A204.1 (cell line): ENCODE measurements at regions not wholly inside any gene's neighbourhood (a gene's known extent, or its start where the extent isn't known, plus 50 kb on each side); places are given as distances from the start of the nearest gene placed in this dataset.
"Not testable (repeated sequence)": the region's sequence is repeated elsewhere in the genome, so short reads cannot be mapped to it uniquely, and the experiment has no call there.

Source experiments
- FAIRE-seq: peaks from 2 replicates; lab custom pipeline; 2012; peaks lifted over from hg19 to GRCh38; lab: Jason Lieb, UNC

- FAIRE-seq, result no peak
Observed at GRCh38 chr3:144638009-144638408, 666.4 kb downstream of the DIPK2A start.

GRCh38 chr3:144643771-144644198 lies 672.2 kb downstream of the DIPK2A start:
- FAIRE-seq, result no peak

DNA sequence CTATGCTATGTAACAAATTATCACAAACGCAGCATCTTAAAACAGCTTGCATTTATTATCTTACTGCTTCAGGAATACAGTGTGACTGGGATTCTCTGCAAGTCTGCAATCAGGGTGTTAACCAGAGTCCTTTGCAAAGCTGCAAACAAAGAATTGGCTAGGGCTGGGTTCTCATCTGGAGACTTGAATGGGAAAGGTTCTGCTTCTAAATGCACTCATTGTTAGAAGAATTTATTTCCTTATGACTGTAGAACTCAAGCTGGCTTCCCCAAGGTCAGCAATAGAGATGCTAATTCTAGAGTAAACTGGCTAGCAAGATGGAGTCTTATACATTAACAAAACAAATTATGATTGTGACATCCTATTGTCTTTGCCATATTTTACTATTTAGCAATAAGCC lies 673.7 kb downstream of the DIPK2A start:
- no peak for FAIRE-seq

GRCh38 chr3:144650380-144650779 lies 678.8 kb downstream of the DIPK2A start:
- no peak for FAIRE-seq

DNA sequence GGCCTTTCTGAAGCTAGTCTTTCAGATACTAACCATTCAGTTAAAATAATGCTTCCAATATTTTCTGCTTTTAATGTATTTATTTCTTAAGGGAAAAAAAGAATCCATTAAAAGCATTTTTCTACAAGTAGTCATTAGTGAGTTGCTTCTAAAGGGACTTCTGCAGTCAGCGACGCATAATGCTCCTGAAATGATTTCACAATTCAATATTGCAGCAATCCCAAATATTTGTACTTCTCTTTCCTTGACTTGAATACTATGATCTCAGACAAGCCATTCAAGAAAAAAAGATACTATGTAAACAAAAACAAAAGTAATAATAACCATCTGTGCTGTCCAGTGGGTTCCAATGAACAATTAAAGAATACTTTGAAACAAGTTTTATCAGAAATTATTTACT lies 681.0 kb downstream of the DIPK2A start:
- no peak for FAIRE-seq

DNA sequence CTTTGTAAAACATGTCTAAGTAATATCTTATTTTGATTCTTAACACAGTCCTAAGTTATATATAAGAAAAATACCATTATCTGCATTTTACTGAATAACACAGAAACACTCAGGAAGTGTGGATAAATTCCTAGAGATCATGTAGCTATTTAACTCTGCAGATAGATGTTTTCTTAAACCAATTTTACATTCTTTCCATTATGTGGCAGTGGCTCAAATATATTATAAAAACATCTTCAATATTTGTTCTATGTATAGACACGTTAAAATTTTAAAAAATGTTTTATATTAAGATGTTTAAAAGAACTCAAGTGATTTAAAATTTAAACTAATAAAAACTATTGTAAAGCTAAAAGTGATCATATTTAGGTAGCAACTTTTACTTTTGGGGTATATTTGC lies 683.8 kb downstream of the DIPK2A start:
- FAIRE-seq, result peak; percentile 80

DNA sequence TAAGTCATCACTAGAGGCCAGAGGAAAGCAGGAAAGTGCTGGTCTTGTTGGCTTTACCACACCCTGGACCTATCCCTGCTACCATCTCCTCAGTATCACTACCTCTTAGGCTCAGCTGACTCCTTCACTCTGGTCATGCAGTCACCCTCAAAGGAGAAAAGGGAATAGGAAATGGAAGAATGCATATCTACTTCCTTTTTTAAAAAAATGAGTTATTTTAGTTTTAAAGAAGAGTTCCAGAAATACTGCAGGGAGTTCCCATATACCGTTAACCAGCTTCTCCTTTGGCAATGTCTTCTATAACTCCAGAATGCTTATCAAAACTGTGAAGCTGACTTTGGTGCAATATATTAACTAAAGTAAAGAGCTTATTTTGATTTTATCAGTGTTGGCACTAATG lies 688.6 kb downstream of the DIPK2A start:
- no peak for FAIRE-seq

DNA sequence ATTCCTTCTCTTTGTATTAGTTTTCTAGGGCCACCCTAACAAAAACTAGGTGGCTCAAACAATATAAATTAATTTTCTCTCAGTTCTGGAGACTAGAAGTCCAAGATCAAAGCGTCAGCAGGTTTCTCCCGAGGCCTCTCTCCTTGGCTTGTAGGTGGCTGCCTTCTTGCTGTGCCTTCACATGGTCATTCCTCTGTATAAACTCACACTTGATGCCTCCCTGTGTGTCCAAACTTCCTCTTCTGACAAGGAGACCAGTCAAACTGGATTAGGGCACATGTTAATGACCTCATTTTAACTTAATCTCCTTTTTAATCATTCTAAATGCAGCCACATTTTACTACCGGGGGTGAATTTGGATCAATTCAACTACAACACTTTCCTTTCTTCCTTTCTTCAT lies 691.1 kb downstream of the DIPK2A start:
- FAIRE-seq, result no peak

DNA sequence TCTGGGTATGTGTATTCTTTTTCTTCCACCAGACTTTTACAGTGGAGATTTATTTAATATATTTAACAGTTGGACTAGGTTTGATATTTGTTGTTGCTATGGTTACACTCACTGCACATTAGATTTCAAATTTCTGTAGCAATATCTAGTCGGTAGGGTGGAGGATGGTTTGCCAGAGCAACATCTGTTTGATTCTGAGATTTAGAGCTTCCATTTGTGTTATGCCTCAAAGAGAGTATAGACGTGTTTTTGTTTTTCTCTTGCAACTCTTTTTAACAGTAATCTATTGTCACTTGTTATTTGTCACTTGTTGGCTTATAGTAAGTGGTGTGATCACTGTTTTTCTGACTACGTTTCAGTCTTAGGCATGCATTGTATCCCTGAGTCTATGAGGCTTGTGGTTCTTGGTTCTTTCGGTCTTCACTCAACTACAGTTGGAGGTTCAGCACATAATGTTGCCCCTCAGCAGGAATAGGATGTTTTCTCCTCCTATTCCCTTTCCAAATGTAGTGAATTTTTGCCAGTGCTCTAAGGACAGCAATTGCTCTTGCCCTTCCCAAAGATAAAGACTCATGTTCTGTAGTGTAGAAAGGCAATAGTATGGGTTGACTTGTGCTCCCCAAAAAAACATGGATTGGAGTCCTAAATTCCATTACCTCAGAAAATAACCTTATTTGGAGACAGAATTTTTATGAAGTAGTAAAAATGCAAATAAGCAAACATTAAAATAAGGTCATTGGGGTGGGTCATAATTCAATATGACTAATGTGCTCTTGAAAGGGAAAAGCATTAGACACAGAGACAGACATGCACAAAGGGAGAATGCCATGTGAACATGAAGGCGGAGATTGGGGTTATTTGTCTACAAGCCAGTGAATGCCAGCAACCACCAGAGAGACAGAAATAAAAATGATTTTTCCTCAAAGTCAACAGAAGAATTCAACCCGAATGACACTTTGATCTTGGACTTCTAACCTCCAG lies 692.1 kb downstream of the DIPK2A start:
- FAIRE-seq, result no peak

DNA sequence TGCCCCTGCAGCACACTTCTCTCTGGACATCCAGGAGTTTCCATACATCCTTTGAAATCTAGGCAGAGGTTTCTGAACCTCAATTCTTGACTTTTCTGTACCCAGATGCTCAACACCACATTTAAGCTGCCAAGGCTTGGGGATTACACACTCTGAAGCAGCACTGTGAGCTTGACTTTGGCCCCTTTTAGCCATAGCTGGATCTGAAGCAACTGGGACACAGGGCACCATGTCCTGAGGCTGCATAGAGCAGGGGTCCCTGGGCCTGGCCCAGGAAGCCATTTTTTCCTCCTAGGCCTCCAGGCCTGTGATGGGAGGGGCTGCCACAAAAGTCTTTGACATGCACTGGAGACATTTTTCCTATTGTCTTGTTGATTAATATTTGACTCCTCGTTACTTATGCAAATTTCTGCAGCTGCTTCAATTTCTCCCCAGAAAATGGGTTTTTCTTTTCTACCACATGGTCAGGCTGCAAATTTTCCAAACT lies 694.0 kb downstream of the DIPK2A start:
- no peak for FAIRE-seq

DNA sequence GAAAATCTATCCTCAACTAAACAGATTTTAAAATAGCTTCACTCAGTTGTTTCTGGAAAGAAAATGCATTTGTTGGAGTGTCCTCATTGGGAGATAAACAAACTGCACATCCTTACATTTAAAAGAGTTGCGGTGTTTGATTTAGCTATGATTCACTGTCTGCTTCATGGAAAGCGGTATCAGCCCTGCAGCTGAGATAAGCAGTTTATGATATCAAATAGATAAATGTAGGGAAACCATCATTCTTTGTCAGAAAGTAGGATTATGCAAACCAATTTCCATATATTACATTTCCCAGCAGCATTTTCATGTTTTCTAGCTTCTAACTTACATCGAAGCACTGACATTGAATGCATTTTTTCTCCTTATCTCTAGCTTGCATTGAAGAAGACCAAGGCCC lies 698.9 kb downstream of the DIPK2A start:
- FAIRE-seq, result no peak

DNA sequence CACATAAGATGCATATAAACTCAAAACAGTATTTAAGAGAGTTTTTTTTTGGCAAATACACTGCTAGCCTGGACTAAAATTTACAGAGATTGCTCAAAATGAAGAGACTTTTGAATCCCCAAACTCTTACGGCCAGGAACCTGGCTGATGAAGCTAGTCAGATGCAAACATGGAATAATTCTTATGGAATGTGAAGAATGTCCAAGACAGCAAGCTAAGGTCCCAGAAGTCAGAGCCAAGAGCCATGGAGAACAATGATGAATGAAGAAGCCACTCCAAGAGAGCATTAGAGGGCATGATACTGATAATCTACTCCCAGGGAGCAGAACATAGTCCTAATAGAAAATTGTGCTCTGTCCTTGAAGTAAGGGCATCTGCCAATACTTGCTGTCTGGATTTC lies 705.5 kb downstream of the DIPK2A start:
- FAIRE-seq, result no peak

GRCh38 chr3:144683065-144683464 lies 711.4 kb downstream of the DIPK2A start:
- no peak for FAIRE-seq

DNA sequence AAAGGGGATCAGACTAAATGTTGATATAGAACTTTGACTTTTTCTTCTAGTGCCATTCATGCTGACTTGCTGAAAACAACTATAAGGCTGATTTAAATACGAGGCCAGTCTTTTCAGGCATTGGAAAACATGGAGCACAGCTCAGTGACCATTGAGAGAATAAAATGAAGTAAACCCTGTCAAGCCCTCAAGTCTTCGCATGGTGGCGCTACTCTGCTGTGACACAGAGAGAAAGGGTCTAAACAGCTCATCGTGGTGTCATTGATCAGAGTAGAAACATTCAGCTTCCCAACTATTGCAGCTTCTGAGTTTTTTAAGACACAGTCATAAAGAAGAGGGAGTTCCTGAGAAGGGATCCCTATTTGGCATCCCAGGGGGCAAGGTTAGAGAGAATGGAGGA lies 716.2 kb downstream of the DIPK2A start:
- FAIRE-seq, result no peak

GRCh38 chr3:144692488-144692887 lies 720.9 kb downstream of the DIPK2A start:
- no peak for FAIRE-seq

DNA sequence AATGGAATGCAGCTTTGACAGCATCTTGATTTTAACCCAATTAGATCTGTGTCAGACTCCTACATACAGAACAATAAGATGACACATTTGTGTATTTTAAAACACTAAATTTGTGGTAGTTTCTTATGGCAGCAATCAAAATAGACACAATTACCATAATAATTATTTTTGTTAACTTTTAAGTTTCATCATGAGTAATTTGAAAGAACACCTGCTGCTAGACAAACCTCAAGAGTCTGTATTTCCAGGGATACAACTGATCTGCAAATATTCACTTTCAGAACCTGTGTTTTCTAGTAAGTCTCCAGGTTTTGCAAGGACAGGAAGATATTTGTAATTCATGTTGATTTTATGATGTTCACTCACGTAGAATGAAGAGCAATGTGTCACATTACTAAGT lies 736.8 kb downstream of the DIPK2A start:
- FAIRE-seq, result no peak

DNA sequence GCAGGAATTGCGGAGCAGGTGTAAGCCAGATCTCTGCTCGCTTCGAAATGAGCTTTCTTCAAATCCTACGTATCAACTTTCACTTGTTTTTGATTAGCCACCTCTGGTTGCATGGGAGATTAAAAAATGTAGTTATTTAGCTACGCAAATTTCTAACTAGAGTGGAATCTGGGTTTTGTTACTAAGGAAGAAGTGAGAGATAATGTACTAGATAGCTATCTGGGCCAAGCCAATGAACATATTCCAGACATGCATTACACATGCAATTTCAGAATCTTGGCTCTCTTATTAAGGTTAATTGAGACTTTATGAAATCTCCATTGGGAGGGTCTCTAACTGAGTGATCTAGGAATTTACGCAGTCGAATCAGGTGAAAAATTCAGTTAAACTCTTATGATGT lies 765.7 kb downstream of the DIPK2A start:
- FAIRE-seq, result no peak

DNA sequence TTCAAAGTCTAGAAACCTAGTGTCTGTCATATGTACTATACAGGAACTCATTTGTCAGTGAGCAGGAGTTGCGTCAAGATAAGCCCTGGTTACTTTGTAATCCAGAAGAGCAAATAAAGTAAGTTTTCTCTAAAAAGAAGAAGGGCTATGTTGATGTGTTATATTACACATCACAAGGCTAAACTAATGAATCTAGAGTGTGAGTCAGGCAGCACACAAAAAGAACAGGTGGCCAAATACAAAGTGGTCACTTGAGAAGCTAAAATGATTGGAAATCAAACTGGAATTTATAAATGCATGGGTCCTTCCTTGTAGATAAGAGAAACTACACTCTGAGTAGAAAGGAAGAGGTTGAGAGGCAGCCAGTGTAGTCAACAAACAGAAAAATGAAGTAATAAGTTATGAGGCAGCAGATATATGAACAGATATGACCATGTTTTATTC lies 771.6 kb downstream of the DIPK2A start:
- FAIRE-seq, result no peak

- no peak for FAIRE-seq
Observed at GRCh38 chr3:144744473-144744872, 772.9 kb downstream of the DIPK2A start.

DNA sequence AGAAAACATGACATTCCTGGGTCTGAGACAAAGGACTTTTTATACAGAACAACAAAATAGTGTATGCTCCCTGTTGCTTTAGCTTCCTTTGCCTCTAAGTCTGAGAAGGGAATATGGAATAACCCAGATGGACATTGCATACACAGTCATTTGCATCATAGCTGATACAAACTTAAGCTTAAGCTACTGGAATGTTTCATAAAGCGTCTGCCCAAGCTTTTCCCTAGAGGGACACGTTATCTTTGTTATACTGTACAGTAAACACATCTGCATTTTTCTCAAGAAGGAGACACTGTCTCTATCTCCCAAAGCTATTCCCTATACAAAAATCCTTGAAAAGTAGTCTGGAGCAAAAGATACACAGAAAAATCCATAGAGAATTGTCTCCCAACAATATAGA lies 775.0 kb downstream of the DIPK2A start:
- no peak for FAIRE-seq

GRCh38 chr3:144749536-144750253 lies 778.1 kb downstream of the DIPK2A start:
- not testable (repeated sequence) for FAIRE-seq

DNA sequence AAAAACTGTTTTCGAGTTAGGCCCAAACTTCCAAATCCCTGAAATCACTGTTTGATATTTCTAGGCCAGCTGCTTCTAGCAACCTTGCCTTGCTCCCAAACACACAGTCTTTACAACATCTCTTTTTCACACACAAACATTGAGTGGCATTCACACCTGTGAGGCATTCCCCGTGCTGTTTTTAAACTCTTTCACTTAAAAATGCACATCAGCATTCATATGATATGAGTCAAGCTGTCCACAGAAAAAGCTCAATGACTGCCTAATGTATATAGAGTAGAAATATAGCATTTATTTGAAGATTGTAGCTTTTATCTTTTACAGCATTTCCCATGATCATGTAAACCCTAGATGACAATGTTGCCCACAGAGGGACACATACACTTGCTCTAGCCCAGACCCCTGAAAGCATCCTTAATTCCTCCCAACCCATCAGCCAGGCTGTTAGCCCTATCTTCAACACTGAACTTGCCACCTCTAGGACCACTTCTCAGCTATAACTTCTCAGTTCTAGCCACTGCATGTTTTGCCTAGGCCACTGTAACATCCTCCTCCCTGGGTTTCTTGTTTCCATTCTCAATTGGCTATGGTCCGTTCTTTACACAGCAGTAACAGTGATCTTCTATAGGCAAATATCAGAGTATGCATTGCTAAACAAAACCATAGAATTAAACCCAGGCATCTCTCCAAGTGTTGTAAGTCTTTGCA lies 782.6 kb downstream of the DIPK2A start:
- FAIRE-seq, result no peak
